HEK293T (cell line): ENCODE measurements at regions not wholly inside any gene's neighbourhood (a gene's known extent, or its start where the extent isn't known, plus 50 kb on each side); places are given as distances from the start of the nearest gene placed in this dataset.

Experiments used
- BHLHE40 ChIP-seq: fragments of 450-650 bp; IDR thresholded peaks from 2 replicates; pipeline ENCODE4 v1.6.1; 2016; ENCODE audit warnings: mild to moderate bottlenecking, moderate library complexity, borderline replicate concordance
- FOXM1 ChIP-seq: fragments of 450-650 bp; IDR thresholded peaks from 2 replicates; pipeline ENCODE4 v1.6.1; 2017; ENCODE audit warnings: mild to moderate bottlenecking, borderline replicate concordance
- HDGF ChIP-seq: fragments of 450-650 bp; IDR thresholded peaks from 2 replicates; pipeline ENCODE4 v1.6.1; 2017; ENCODE audit warnings: antibody characterized with exemption, borderline replicate concordance
- L3MBTL2 ChIP-seq: fragments of 450-650 bp; conservative IDR thresholded peaks from 2 replicates; pipeline ENCODE4 v1.6.1; 2016; ENCODE audit warnings: mild to moderate bottlenecking
- LEF1 ChIP-seq: fragments of 450-650 bp; IDR thresholded peaks from 2 replicates; pipeline ENCODE4 v1.6.1; 2017; ENCODE audit warnings: mild to moderate bottlenecking, borderline replicate concordance
- SP1 ChIP-seq: fragments of 450-650 bp; IDR thresholded peaks from 2 replicates; pipeline ENCODE4 v1.6.1; 2017
- SUZ12 ChIP-seq: fragments of 450-650 bp; IDR thresholded peaks from 2 replicates; pipeline ENCODE4 v1.6.1; 2016; ENCODE audit warnings: mild to moderate bottlenecking
- TARDBP ChIP-seq: fragments of 450-650 bp; IDR thresholded peaks from 2 replicates; pipeline ENCODE4 v1.6.1; 2016
- ZNF384 ChIP-seq: fragments of 450-650 bp; IDR thresholded peaks from 2 replicates; pipeline ENCODE4 v1.6.1; 2016

- TF ChIP-seq LEF1 (no peak), TARDBP (no peak), HDGF (no peak), FOXM1 (no peak), BHLHE40 (no peak), SP1 (no peak), L3MBTL2 (no peak), ZNF384 (no peak), SUZ12 (no peak)
Observed at GRCh38 chr15:24318981-24319380, 356.6 kb upstream of the NPAP1 start.
